Ovary (tissue), 3 donors: ENCODE measurements at regions not wholly inside any gene's neighbourhood (a gene's known extent, or its start where the extent isn't known, plus 50 kb on each side); places are given as distances from the start of the nearest gene placed in this dataset.

Experiments used
- EP300 ChIP-seq: sonication (generic); formaldehyde crosslinking; IDR thresholded peaks from one replicate; pipeline ENCODE4 v1.6.1; 2017; ENCODE audit warnings: antibody characterized with exemption
- TF ChIP-seq, protein P1 (sequence below), 3 donors: fragments of 450-650 bp in 2 of 3; fragments of 200-600 bp in 1 of 3; IDR thresholded peaks; one replicate each; pipeline versions ENCODE4 v1.5.1 to v1.8.0; 2016 to 2022; ENCODE audit warnings: antibody characterized with exemption in 3 of 3, mild to moderate bottlenecking in 1 of 3
- donor health status: DM: no; HTN: no; CAD: no.

DNA sequence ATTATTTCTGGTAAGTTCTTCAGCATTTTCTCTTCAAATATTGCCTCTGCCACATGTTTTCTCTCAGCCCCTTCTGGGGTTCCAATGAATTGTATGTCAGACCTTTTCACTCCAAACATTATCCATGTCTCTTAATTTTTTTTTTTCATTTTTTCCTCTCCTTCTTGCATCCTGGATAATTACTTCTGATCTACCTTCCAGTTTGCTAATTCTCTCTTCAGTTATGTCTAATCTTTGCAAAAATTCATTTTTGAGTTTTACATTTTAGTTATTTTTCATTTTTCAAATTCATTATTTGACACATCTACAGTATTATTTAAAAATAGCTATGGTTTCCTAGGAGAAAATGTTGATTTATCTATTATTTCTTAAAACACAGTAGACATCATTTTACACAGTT is 271.7 kb downstream of the TFAP2B start:
- no peak for TF ChIP-seq EP300
- TF ChIP-seq, protein P1, sequence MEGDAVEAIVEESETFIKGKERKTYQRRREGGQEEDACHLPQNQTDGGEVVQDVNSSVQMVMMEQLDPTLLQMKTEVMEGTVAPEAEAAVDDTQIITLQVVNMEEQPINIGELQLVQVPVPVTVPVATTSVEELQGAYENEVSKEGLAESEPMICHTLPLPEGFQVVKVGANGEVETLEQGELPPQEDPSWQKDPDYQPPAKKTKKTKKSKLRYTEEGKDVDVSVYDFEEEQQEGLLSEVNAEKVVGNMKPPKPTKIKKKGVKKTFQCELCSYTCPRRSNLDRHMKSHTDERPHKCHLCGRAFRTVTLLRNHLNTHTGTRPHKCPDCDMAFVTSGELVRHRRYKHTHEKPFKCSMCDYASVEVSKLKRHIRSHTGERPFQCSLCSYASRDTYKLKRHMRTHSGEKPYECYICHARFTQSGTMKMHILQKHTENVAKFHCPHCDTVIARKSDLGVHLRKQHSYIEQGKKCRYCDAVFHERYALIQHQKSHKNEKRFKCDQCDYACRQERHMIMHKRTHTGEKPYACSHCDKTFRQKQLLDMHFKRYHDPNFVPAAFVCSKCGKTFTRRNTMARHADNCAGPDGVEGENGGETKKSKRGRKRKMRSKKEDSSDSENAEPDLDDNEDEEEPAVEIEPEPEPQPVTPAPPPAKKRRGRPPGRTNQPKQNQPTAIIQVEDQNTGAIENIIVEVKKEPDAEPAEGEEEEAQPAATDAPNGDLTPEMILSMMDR (IDR thresholded peaks at IDR 0.05), result no peak
